ENCODE measurements at regions not wholly inside any gene's neighbourhood (a gene's known extent, or its start where the extent isn't known, plus 50 kb on each side); places are given as distances from the start of the nearest gene placed in this dataset.

- no peak for TF ChIP-seq CTCF (IDR thresholded peaks at IDR 0.05; ENCODE audit: poor library complexity)
- no peak for TF ChIP-seq EZH2 (IDR thresholded peaks at IDR 0.05; ENCODE audit: borderline replicate concordance)
Observed at GRCh38 chr16:61364990-61365389, 671.2 kb downstream of the CDH8 start.

All from hepatocyte (in vitro differentiated cells).